Right kidney (tissue), 1 donor: ENCODE measurements at regions not wholly inside any gene's neighbourhood (a gene's known extent, or its start where the extent isn't known, plus 50 kb on each side); places are given as distances from the start of the nearest gene placed in this dataset.
"Not testable (repeated sequence)": the region's sequence is repeated elsewhere in the genome, so short reads cannot be mapped to it uniquely, and the experiment has no call there.

ENCODE experiments used
- DNase-seq: peaks from one replicate; pipeline ENCODE4 v3.0.0-alpha.2; 2016

DNA sequence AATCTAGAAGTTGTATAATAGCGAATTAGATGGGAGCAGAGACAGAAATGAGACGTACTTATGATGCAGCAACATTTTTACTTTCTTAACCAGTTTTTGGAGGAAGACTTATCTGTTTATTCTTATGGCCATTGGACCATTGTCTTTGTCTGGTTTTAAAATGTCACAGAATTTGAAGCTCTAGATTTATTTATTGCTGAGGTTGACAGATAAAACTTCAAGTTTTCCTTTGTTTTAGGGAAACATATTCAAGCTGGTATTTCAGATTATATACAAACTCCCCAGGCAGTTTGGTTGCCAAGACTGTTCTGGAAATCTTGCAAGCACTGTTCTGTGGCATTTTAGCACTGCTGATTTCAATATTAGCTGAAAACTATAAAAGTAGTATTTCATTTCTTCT, 1021.7 kb downstream of the GALC start:
- DNase-seq, result no peak

DNA sequence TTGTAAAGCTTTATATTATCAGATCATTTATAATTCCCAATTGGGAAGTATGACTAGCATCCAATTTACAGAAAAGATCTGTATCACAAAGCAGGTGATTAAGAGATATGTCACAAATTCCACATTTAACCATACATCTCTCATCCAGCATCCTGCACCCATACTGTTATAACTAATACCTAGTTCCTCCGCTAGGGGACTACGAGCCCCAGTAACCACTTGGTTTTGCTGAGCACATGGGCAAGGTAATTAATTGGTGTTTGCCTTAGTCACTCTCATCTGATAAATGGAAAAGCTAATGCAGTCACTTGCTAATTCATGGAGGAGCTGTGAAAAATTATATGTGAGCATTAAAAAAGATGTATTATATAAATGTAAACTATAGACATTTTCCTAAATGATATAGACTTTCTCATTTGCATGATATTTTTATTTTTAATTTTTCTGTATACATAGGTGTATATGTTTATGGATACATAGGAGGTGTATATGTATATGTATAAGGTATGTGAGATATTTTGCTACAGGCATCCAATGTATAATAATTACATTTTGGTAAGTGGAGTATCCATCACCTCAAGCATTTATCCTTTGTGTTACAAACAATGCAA, 1031.8 kb downstream of the GALC start:
- DNase-seq, result no peak

DNA sequence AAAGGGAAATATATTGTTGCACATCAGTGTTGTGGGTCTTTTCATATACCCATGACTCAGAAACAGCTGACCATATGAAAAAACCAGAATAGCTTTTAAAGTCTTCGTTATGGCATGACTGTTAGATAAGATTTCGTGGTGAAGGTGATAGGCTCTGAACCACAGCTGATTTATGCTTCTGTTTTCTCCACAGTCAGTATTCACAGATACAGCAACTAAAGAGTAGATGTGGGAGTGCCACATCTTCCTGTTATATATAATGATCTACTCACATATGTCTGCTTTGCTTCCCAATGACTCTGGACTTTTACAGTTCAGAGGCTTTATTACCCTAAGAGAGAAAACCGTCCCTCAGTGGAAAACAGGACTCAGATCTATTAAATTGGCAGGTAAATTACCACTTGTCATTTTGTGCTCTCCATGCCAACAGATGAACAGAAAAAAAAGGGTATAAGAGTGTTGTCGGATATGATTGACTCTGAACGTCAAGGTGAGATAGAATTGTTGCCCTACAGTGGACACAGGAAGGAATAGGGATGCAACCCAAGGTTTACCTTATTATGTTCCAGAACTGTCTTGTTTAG, 1037.1 kb downstream of the GALC start:
- no peak for DNase-seq

DNA sequence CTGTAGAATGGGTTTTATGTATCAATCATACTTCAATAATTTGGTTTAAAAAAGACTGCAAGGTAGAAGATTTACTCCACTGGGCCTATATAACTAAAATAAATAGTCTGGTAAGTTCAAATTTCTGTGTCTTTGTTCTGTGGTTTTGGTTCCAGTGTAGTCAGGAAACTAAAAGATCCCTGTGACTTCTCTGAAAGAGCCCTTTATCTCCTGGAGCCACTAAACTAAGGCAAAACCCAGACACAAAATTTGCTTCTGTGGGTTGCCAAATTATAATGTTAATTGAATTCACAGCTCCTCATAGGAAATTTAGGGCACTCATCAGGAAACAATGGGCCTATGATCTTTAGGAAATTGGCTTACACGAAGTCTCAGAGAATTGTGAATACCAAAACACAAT, 1038.4 kb downstream of the GALC start:
- no peak for DNase-seq

DNA sequence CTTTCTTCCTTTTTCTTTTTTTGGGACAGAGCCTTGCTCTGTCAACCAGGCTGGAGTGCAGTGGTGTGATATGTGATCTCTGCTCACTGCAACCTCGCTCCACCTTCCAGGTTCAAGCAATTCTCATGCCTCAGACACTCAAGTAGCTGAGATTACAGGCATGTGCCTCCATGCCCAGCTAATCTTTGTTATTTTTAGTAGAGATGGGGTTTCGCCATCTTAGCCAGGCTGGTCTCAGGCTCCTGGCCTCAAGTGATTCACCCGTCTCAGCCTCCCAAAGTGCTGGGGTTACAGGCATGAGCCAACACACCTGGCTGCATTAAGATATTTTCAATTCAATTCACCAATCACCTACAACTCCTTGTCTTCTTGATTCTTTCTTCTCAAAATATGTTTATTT, 1046.5 kb downstream of the GALC start:
- no peak for DNase-seq

DNA sequence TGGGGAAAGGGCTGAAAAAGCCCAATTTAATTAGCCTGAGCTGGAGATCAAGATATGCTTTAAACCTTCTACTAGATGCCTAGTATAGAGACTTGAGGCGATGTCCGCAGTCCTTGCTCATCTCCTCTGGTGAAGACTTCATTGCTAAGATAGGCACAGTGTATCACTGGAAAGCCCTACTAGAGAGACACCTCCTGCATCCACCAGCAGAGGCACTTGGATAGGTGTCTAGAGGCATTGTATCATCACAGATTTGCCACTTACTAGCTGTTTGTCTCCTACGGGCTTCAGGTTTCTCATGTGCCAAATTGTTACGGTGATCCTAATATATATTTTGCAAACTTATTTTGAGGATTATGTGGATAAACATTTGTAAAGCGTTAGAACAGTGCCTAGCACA, 1048.5 kb downstream of the GALC start:
- no peak for DNase-seq

DNA sequence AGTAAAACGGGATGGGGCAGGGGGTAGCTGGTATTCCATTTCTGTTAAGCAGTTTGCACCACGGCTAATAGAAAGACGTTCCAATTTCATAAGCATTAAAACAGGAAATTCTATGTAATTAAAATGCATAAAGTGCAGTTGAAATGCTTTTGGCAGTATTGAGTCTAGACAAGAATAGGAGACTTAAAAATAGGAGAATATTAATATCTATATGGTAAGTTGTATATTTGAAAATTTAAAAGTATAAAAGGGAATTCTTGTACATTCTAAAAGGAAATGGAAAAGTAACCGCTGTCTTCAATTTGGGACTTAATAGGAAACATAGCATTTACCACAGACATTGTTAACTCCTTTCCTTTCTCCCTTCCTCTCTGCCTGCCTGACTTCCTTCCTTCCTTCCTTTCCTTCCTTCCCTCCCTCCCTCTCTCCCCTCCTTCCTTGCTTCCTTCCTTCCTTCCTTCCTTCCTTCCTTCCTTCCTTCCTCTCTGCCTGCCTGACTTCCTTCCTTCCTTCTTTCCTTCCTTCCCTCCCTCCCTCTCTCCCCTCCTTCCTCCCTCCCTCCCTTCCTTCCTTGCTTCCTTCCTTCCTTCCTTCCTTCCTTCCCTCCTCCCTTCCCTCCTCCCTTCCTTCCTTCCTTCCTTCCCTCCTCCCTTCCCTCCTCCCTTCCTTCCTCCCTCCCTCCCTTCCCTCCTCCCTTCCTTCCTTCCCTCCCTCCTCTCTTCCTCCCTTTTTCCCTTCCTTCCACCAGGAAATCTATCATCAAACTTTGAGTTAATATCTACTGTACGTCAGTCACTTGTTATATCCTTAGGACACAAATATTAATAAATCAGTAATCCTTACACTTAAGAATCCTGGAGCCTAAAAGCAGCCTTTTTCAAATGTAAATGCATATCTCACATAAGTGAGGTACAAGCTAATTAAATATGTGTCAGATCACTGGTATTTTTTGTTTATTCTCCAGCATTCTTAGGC, 1049.3 kb downstream of the GALC start:
- DNase-seq, result no peak

DNA sequence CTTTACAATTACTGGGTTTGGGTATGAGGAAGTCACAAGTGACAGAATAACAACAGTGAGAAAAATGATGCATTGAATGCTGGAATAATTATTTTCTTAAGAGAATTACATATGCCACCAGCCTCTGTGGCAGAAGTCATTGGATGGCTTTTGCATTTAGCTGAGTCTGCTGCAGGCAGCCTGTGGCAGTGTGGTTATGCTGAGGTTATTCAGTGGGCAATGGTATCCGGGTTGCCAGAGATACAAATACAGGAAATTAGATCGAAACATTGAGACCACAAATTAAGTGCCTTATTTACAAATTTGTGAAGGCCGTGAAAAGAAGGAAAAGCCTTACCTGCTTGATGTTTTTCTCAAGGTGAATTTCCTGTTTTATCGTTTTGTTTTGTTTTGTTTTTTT, 1050.0 kb downstream of the GALC start:
- no peak for DNase-seq

DNA sequence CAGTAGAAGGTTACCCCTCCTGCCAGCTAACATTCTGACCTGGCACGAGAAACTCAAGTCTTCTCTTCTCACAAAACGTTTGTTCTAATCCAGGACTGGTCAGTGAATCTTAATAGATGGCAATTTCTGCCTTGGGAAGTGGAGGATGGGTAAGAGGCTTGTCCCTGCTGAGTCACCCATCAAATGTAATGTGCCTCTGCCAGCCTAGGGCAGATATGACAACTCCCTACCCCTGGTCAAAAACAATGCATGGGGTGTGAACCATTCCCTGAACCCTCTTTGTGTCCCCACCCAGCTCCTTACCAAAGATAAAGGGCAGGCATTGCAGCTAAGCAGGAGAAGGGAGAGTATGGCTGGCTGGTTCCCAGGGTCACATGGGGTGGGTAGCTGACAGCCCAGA, 1052.9 kb downstream of the GALC start:
- DNase-seq, result no peak

DNA sequence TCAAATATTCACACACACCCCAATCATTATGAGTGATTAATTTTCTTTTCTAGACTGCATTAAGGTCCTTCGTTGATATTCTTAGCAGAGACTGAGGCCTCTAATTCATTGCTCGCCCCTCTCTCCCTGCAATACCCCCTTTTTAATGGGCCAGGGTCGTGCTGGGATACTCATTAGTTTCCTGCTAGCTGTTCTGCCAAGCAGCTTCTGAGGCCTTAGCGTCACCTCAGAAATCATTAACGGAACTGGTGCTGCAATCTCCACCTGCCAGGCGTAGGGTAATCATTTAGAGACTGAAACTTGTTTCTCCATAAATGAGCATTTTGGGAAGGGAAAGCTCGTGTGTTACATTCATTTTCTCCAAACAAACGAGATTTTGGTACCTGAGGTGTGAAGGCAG, 1054.7 kb downstream of the GALC start:
- no peak for DNase-seq

DNA sequence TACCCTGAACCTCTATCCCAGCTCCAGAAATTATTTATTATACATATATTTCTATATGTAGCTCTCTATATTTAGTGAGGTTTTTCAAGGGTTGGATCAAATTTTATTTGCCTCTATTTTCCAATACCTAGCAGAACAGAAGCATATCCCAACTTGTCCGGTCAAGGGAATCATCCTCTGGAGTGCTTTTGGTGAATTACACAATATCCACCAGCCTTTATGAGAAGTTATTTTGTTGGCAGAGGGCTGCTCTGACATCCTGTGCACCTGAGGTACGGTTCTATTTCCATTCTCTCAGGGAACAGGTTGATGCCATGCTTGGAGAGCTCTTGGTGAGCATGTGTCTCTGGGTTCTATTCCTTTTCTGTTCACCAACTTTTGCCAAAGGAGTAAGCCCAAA, 1056.4 kb downstream of the GALC start:
- DNase-seq, result no peak

DNA sequence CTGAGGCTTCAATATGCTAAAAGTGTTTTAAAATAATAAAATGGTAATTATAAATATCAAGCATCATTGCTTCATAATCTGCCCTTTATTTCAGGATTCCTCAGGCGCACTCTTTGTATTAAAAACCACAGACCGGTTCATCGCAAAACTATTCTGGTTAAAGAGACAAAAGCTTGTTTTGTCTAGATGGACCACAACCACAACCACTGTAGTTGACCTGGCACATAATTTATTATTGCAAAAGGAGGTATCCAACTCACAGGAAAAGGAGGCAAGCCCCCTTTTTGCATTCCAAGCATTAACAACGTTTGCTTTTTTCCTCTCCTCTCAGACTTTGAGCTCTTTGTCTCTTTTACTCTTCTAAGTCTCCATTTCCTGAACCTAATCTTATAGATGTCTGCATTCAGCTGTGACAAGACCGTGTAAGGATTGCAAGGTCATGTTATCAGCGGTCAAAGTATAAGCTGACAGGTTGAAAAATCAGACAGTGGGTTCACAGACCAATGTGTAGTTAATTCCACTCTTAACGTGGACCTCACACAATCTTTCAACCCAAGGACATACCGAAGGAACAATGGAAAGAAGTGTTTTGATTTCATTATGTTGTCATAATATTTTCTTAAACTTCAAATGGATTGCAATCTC, 1057.6 kb downstream of the GALC start:
- DNase-seq, result no peak

DNA sequence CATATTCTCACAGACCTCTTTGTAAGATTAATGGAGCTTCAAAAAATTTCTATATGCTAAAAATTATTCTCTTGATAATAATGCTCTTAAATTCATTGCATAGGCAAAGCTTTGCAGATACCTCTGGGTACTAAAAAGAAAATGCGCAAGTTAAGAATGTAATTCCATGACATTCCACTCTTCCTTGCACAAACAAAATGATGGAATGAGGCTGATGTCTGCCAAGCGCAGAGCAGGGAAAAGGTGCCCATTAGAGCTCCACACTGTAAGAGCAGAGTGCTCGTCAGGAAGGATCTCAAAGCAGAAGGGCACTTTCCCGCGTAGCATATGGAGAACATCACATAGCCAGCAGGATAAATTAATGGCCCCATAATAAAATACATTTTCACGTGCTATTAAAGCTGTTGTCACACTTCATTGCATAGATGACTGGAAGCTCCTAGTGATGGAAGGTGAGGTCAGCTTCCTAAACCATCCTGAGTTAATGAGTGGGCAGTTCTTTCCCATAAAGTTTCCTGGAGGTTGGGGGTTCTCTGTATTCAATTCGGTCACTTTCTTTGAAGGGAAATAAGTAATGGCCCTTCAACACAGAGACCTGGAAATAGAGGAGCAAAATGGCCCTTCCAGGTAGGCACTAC, 1058.9 kb downstream of the GALC start:
- no peak for DNase-seq

DNA sequence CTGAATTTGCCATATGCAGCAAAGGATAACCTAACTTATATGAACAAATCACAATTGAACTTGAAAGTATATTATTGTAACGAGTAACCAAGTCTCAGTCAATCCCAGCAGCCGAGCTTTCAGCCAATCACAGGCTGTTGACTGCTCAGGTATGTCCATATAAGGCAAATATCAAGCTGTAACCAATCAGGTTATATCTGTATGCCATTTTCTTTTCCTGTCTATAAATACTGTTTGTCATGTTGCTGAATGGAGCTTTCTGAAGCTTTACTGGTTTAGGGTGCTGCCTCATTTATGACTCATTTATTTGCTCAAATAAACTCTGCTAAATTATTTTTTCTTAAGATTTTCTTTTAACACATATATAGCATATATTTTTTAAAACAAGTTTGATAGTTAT, 1059.5 kb downstream of the GALC start:
- DNase-seq, result no peak

DNA sequence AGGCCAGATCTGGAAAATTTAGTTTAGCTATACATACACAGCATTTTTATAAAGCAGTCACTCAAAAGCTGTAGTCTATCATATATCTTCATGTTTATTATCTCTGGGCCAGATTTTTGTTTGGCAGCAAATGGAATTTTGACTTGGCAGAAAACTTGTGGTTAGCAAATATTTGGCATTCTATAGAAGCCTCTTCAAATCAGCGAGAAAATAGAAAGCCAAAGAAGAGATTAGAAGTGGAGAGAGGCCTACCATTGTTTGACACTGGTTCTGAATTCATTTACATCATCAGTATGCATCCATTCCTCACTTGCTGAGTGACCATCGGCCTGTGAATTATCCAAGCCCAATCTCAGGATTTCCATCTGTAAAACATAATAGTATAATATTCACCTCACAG, 1077.6 kb downstream of the GALC start:
- no peak for DNase-seq

DNA sequence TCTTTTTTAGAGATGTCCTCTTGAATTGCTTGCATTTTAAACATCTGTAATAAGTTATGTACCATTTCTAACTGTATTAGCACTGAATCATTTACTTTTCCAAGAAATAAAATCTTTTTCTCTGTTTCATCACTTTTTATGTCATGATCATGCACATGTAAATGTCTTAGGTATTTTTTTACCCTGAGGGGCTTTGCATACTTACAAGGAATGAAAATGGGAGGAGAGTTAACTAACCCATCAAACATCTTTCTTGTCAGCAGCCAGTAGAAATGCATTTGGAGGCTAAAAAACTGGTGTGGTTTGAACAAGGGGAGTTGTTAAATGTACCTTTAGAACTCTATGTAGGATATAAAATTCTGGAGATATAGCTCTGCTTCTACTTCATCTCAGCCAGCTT, 1080.3 kb downstream of the GALC start:
- no peak for DNase-seq

DNA sequence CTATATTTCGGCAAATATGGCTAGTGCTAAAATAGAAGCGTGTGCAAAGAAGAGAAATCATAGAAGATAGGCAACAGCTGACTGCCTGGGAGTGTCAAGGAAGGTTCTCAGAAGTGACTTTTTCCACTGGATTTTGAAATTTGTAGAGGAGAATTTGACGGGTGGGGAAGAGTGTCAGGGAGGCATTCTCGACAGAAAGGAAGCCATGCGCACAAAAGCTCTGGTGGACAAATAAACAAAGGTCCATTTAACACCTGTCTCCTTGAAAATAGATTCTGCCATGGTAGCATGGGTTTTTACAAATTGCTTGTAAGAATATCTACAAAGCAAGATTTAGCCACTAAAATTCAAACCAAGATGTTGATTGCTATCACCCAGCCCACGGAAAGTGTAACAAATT, 1081.5 kb downstream of the GALC start:
- no peak for DNase-seq

DNA sequence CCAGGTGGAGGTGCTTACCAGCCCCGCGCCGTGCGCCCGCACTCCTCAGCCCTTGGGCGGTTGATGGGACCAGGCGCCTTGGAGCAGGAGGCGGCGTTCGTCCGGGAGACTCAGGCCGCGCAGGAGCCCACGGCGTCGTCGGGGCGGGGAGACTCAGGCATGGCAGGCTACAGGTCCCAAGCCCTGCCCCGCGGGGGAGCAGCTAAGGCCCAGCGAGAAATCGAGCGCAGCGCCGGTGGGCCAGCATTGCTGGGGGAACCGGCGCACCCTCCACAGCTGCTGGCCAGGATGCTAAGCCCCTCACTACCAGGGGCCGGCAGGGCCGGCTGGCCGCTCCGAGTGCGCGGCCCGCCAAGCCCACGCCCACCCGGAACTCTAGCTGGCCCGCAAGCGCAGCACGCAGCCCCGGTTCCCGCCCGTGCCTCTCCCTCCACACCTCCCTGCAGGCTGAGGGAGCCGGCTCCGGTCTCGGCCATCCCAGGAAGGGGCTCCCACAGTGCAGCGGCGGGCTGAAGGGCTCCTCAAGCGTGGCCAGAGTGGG, 1087.5 kb downstream of the GALC start:
- not testable (repeated sequence) for DNase-seq

DNA sequence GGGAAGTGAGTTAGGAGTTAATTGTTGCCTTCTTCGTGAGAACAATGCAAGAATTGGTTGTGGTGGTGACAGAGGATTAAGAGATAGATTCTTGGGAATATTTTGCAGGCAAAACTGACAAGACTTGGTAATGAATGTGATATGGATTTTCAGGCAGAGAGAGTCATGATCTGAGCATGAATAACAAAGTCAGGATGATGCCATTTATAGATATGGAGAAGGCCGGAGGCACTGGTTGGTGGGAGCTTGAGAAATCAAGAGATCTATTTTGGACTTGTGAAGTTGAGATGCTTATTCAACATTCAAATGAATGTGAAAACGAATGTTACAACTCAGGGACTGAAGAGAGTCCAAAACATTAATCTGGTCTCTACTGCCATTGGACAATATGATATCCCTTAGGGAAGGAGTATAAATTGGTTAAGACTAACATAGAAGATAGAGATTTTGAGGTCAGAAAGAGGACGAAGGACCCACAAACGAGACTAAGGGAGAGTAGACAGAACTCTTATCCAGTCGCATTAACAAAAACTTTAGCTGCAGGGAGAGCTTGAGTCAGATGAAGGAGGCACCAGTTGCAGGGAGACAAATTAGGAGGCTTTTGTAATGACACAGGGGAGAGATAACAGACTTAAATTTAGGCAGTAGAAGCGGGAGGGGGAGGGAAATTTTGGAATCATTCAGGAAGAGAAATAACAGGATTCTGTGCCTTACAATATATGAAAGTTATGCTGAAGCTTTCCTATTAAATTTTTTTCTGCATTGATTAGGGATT, 1090.6 kb downstream of the GALC start:
- DNase-seq, result no peak

DNA sequence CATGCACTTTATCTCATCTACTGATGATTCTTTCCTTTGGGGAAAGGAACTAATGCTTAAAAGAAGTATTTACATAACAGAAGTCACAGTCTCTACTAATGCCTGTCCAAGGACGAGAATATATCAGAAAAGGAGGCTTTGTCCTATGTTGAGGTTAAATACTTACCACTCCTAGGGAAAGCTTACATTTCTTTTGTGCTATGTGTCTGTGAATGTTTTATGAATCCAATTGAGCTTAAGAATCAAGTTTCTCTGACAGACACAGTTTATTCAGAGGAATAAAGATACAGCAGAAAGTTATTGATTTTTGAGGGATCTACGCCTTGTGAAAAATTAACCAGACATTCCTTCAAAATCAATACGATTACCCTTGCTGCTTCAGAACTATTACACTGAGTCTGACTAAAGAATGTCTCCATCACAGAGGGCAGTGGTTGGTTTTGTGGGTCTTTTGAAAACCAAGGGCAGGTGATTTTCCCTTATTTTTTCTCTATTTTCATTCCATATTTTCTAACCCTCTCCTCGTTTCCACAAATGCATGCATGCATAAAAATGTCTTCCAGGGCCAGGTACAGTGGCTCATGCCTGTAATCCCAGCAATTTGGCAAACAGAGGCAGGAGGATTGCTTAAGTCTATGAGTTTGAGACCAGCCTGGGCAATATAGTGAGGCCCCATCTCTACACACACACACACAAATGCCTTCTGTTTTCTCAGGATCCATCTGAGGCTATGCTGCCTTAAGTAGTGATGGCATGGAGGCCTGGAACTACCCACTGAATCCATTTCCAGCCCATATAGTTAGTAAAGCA, 1095.1 kb downstream of the GALC start:
- DNase-seq, result no peak

DNA sequence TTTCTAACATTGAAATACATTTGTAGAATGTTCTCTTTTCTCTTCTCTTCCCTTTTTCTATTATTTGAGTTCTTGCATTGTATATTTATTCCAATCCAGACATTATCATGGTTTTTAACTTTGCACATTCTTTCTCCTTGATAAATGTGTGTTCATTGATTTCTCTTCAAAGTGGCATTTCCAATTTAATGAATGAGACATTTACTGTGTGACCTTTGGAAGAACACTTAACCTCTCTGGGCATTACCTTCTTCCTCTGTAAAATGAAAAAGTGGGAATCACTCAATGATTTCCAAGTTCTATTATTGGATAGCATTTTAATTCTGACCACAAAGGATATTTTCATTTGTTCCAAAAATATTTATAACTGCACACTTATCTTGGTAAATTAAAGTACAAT, 1095.8 kb downstream of the GALC start:
- DNase-seq, result no peak
